ENCODE measurements at regions not wholly inside any gene's neighbourhood (a gene's known extent, or its start where the extent isn't known, plus 50 kb on each side); places are given as distances from the start of the nearest gene placed in this dataset.

DNA sequence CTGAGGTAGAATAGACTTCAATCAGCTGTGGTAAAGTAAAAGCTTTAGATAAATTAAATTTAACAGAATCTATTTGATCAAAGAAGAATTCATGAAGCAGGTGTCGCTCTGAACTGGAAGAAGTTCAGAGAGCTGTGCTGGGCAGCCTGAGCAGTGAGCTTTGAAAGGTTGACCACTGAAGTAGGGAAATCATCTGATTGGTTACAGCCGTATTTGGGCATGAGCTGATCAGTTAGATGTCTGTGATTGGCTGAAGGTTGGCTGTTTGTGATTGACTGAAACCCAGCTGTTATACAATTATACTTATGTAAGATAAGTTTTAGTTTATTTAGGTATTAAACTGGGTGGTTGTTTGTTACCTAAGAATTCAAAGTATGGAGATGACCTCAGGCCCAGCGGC lies 1174.6 kb downstream of the CDH9 start:
- no peak for DNase-seq
- no peaks in the 10 kb centered on the region for H3K27me3 ChIP-seq
- H3K9me3 ChIP-seq, result no peaks in the 10 kb centered on the region
- H3K36me3 ChIP-seq, result no peaks in the 10 kb centered on the region
- no peaks in the 10 kb centered on the region for H3K4me1 ChIP-seq
- 60 to 74% methylated on average over 1 to 3 of the region's 3 CpGs for WGBS, 2 donors (ENCODE audit: low coverage in 1 of 2)
- no peak overlapping the region for H3K4me3 ChIP-seq
- H3K27ac ChIP-seq, result no peak overlapping the region
- in situ Hi-C loops (cut with MboI; ENCODE audit: low pct_ligation_motif_present in 1 of 4, low pct_unique_long_range_greater_than_20kb in 1 of 4, low sequenced_read_pairs in 3 of 4) (no loop called here), intact Hi-C loops (cut with DNase I; ENCODE audit: low total_unique reads) (no loop called here)
- no peak for TF ChIP-seq POLR2A (IDR thresholded peaks at IDR 0.05)
- TF ChIP-seq EP300 (IDR thresholded peaks at IDR 0.05; ENCODE audit: low read depth), result no peak
- TF ChIP-seq, protein P1, sequence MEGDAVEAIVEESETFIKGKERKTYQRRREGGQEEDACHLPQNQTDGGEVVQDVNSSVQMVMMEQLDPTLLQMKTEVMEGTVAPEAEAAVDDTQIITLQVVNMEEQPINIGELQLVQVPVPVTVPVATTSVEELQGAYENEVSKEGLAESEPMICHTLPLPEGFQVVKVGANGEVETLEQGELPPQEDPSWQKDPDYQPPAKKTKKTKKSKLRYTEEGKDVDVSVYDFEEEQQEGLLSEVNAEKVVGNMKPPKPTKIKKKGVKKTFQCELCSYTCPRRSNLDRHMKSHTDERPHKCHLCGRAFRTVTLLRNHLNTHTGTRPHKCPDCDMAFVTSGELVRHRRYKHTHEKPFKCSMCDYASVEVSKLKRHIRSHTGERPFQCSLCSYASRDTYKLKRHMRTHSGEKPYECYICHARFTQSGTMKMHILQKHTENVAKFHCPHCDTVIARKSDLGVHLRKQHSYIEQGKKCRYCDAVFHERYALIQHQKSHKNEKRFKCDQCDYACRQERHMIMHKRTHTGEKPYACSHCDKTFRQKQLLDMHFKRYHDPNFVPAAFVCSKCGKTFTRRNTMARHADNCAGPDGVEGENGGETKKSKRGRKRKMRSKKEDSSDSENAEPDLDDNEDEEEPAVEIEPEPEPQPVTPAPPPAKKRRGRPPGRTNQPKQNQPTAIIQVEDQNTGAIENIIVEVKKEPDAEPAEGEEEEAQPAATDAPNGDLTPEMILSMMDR (IDR thresholded peaks at IDR 0.05), result no peak
- TF ChIP-seq POLR2AphosphoS5 (IDR thresholded peaks at IDR 0.05), result no peak

DNA sequence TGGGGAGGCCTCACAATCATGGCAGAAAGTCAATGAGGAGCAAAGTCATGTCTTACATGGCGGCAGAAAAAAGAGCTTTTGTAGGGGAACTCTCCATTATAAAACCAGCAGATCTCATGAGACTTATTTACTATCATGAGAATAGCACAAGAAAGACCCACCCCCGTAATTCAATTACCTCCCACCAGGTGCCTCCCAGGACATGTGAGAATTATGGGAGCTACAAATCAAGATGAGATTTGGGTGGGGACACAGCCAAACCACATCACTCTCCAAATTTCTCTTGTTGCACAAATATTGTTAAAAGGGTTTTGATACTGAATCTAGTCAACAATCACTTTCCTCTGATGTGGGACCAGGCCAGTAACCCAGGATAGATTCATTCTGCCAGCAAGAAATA lies 1176.1 kb downstream of the CDH9 start:
- no peaks in the 10 kb centered on the region for H3K4me1 ChIP-seq

DNA sequence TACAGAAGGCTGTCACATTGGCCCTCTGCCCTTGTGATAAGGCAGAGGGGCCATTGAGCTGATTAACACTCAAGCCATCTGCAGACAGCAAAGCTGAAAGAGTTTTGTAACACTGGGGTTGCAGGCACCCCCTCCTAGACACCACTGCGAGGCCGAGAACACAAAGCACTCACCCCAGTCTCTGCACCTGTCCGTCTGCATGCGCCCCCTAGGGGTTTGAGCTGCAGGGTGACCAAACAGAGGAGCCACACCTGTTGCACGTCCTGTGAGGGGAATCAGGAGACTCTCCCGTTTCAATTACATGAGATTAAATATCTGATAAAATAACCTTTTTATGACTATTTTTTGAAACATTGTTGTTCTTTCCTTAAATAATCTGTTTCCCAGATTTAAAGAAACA lies 1180.4 kb downstream of the CDH9 start:
- in situ Hi-C loops (cut with MboI; ENCODE audit: low pct_ligation_motif_present in 1 of 4, low pct_unique_long_range_greater_than_20kb in 1 of 4, low sequenced_read_pairs in 3 of 4), result no loop called here
- no peaks in the 10 kb centered on the region for H3K9me3 ChIP-seq
- no peak overlapping the region for H3K4me3 ChIP-seq
- no peak overlapping the region for H3K27ac ChIP-seq
- TF ChIP-seq, protein P1 (IDR thresholded peaks at IDR 0.05), result no peak
- TF ChIP-seq POLR2AphosphoS5 (IDR thresholded peaks at IDR 0.05) (no peak), EP300 (IDR thresholded peaks at IDR 0.05; ENCODE audit: low read depth) (no peak), POLR2A (IDR thresholded peaks at IDR 0.05) (no peak)
- 66 to 69% methylated on average over 2 to 6 of the region's 6 CpGs for WGBS, 2 donors (ENCODE audit: low coverage in 1 of 2)
- no peaks in the 10 kb centered on the region for H3K36me3 ChIP-seq
- no peaks in the 10 kb centered on the region for H3K27me3 ChIP-seq
- no peaks in the 10 kb centered on the region for H3K4me1 ChIP-seq
- intact Hi-C loops (cut with DNase I; ENCODE audit: low total_unique reads), result no loop called here
- no peak for DNase-seq

More for the DNA sequence above, 1176.1 kb downstream of the CDH9 start:
- intact Hi-C loops (cut with DNase I; ENCODE audit: low total_unique reads), result no loop called here
- in situ Hi-C loops (cut with MboI; ENCODE audit: low pct_ligation_motif_present in 1 of 4, low pct_unique_long_range_greater_than_20kb in 1 of 4, low sequenced_read_pairs in 3 of 4), result no loop called here
- Histone ChIP-seq H3K4me3 (no peak overlapping the region), H3K36me3 (no peaks in the 10 kb centered on the region), H3K9me3 (no peaks in the 10 kb centered on the region), H3K27ac (no peak overlapping the region), H3K27me3 (no peaks in the 10 kb centered on the region)
- no peak for DNase-seq
- 62 to 100% methylated on average over 1 to 2 of the region's 2 CpGs for WGBS, 2 donors (ENCODE audit: low coverage in 1 of 2)
- TF ChIP-seq POLR2AphosphoS5 (IDR thresholded peaks at IDR 0.05), result no peak
- TF ChIP-seq EP300 (IDR thresholded peaks at IDR 0.05; ENCODE audit: low read depth), result no peak
- no peak for TF ChIP-seq POLR2A (IDR thresholded peaks at IDR 0.05)
- TF ChIP-seq, protein P1 (IDR thresholded peaks at IDR 0.05), result no peak

DNA sequence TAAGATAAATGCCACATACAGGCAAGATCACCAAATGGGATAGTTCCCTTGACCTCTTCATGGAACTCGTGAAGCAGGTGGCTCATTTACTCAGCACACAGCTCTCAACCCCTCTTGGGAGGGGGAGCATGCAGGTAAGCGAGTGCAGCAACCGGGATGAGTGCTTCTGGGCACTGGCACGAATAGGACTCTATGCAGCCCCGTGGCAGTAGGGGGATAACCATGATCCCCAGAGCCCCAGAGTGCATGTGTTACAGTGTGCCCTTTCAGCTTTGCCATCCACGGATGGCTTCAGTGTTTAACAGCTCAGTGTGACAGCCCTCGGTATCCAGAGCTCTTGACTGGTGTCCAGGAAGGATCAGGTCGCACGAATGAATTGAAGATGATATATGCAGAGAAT lies 1187.1 kb downstream of the CDH9 start:
- Histone ChIP-seq H3K27me3 (no peaks in the 10 kb centered on the region), H3K9me3 (no peaks in the 10 kb centered on the region), H3K4me1 (no peaks in the 10 kb centered on the region), H3K36me3 (peaks cover 0 to 2% (median 0%) of the 10 kb centered on the region in 4 donors), H3K4me3 (no peak overlapping the region), H3K27ac (no peak overlapping the region)
- intact Hi-C loops (cut with DNase I; ENCODE audit: low total_unique reads) (no loop called here), in situ Hi-C loops (cut with MboI; ENCODE audit: low pct_ligation_motif_present in 1 of 4, low pct_unique_long_range_greater_than_20kb in 1 of 4, low sequenced_read_pairs in 3 of 4) (no loop called here)
- DNase-seq, result no peak
- 80 to 88% methylated on average over 6 to 9 of the region's 9 CpGs for WGBS, 2 donors (ENCODE audit: low coverage in 1 of 2)
- TF ChIP-seq EP300 (IDR thresholded peaks at IDR 0.05; ENCODE audit: low read depth) (no peak), POLR2AphosphoS5 (IDR thresholded peaks at IDR 0.05) (no peak), POLR2A (IDR thresholded peaks at IDR 0.05) (no peak)
- TF ChIP-seq, protein P1 (IDR thresholded peaks at IDR 0.05), result no peak
